DMS79 treated with DMSO at 0.1 percent for 48 hours (cell line): ENCODE measurements at regions not wholly inside any gene's neighbourhood (a gene's known extent, or its start where the extent isn't known, plus 50 kb on each side); places are given as distances from the start of the nearest gene placed in this dataset.
"Not testable (repeated sequence)": the region's sequence is repeated elsewhere in the genome, so short reads cannot be mapped to it uniquely, and the experiment has no call there.

Source experiments
- DNase-seq: peaks from one replicate; lab custom pipeline; 2025; lab: John Stamatoyannopoulos, UW

GRCh38 chr20:52008874-52009273, 182.7 kb downstream of the ZFP64 start:
- DNase-seq = no peak

DNA sequence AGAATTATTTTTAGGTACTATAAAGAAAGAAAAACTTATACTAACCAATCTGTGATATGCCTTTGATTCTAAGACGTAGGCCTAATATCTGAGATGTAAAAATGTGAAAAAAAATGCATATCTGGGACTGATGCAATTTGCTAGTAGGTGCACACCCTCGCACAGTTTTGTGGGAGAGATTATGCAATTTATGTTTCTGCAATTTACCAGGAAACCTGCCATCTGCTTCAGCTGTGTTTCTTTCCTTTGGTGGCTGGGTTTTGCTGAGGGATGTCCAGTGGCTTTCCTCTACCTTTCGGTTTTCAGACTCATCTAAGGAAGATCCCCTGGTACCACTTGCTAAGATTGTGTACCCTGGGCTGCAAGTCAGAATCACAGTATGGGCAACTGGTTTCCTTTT, 186.9 kb downstream of the ZFP64 start:
- no peak for DNase-seq

DNA sequence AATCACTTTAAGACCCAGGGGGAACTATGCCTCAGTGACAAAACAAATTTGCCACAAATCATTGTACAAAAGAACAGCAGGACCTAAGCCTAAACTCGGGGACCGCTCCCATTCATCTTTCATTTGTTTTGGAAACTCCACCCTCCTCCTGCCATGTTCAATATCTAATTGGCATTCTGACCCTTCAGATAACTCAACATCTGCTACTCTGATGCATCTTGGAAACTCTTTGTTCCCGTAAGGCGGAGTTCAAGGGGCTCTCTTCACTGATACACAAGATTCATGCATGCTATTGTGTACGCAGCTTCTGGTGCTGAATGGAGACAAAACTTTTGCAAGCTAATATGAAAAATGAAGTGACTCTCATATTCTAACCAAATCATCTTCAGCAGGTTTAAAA, 187.6 kb downstream of the ZFP64 start:
- no peak for DNase-seq

DNA sequence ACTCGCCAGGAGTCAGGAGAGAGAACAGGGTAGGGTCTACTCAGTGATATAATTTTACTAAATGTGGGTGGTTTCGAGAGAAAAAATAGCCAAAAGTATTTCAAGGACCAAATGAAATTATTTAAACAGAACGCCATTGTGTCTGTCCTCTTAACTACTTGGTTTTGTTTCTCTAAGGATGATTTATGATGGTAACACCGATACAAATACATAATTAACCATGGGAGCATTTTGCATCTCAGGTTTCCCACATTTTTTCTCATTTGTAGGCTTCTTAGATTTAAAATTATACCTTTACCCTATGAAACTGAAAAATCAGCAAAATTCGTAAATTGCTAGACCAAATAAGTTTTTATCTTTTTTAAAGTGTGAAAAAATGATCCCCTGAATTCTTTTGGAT, 188.2 kb downstream of the ZFP64 start:
- no peak for DNase-seq

DNA sequence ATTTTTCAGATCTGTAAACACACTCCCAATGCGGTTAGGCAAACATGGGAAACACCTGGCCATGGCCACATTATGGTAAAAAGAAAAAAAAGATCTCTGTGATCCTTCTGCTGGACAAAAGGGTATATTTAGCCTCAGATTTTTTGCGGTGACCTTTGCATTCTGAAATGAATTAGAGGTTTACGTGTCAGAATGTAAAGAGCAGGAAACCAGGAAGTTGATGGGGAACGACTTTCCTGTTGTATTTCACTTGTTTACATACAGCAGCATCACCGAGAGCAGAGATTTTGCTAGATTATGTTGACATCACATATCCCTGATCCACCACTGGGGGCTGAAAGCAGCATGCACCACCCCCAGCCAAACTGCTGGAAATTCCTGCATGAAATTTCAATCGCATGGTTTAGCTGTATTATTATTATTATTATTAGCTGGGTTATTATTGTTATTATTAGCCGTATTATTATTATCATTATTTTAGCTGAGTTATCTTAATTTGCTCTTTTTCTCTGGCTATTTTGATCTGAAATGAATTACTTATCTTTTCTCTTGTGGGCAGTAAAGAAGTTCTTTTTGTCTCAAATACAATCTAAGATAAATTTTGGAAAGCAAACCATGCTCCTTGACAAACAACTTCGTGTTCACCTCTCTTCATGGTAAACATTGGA, 189.4 kb downstream of the ZFP64 start:
- no peak for DNase-seq

DNA sequence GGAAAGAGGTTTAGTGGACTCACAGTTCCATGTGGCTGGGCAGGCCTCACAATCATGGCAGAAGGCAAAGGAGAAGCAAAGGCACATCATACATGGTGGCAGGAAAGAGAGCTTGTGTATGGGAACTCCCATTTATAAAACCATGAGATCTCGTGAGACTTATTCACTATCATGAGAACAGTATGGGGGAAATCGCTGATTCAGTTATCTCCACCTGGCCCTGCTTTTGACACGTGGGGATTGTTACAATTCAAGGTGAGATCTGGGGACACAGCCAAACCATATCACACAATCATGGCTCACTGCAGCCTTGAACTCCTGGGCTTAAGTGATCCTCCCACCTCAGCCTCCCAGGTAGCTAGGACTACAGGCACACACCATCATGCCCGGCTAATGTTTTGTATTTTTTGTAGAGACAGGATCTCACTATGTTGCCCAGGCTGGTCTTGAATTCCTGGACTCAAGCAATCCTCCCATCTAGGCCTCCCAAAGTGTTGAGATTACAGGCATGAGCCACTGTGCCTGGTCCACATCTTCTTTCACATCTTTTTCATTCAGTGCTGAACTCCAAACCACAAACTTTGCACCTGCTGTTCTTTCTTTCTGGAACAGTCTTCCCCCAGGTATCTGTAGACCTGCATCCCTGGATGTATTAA, 194.2 kb downstream of the ZFP64 start:
- not testable (repeated sequence) for DNase-seq

- no peak for DNase-seq
These were observed 193.2 kb upstream of the SALL4 start for GRCh38 chr20:51995551-51995951.

GRCh38 chr20:51994751-51995417, 192.6 kb upstream of the SALL4 start:
- DNase-seq = no peak

GRCh38 chr20:51987812-51988211, 185.5 kb upstream of the SALL4 start:
- DNase-seq = no peak

GRCh38 chr20:51985013-51985415, 182.7 kb upstream of the SALL4 start:
- DNase-seq = no peak

DNA sequence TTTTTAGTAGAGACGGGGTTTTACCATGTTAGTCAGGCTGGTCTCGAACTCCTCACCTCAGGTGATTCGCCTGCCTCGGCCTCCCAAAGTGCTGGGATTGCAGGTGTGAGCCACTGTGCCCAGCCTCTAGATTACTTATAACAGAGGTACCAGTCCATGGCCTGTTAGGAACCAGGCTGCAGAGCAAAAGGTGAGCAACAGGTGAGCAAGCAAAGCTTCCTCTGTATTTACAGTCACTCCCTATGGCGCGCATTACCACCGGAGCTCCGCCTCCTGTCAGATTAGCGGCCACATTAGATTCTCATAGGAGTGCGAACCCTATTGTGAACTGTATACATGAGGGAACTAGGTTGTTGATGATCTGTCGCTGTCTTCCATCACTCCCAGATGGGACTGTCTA, 178.0 kb upstream of the SALL4 start:
- DNase-seq = no peak

DNA sequence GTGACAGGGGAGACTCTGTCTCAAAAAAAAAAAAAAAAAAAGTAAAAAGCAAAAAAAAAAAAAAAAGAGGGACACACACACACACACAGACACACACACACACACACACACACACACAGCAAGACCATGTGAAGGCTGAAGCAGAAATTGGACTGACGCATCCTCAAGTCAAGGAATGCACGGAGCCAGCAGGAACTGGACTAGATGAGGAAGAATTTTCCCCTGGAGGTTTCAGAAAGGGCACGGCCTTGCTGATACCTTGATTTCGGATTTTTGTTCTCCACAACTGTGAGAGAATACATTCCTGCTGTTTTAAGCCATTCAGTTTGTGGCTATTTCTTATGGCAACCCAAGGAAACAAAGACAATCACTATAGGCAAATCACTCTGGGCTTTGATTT, 176.9 kb upstream of the SALL4 start:
- no peak for DNase-seq

DNA sequence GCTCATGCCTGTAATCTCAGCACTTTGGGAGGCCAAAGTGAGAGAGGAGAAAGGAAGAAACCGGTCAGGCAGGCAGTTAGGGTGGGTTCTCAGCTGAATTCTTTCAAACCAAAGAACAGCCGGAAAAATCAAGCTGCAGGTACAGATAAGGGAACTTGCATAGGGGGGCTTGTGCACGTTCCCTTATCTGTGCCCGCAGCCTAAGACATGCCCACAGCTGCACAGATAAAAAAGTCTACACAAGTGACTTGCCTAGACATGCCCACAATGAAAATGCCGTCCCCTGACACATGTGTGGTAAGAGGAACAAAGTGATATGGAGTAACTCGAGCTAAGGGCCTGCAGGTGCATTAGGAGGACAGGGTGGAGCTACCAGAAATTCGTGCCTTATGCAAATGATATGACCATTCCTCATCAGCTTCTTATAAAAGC, 175.8 kb upstream of the SALL4 start:
- no peak for DNase-seq

DNA sequence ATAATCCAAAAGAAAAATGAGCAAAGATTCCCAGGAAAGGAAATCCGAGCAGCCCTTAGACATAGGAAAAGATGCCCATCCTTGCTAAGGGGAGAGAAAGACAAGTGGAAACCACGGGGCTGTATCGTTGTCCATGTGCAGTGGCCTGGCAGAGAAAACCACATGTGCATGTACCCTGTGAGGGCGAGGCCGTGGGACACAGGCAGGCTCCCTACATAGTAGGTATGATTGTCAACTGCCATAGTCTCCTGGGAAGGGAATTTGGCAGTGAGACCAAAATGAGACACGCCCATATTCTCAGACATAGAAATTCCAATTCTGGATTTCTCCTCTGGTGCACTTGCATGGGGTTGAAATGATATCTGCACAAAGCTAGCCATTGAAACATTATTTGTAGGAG, 169.7 kb upstream of the SALL4 start:
- no peak for DNase-seq

DNA sequence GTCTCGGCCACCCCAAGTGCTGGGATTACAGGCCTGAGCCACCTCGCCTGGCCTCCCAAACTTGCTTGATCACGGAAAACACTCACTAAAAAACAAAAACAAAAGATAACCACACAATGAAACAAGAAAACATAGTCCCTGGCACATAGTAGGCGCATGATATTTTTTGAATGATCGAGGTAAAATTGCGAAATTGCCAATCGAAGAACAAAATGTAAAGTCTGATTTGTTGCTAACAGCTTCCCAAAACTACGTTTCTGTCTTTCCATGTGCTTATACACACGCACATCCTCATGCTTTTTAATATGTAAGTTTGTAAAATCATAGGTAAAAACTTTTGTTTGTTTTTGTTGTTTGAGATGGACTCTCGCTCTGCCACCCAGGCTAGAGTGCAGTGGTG, 168.5 kb upstream of the SALL4 start:
- DNase-seq = no peak

- no peak for DNase-seq
These were observed 166.9 kb upstream of the SALL4 start for GRCh38 chr20:51969191-51969590.

GRCh38 chr20:51968151-51968550, 165.8 kb upstream of the SALL4 start:
- no peak for DNase-seq

DNA sequence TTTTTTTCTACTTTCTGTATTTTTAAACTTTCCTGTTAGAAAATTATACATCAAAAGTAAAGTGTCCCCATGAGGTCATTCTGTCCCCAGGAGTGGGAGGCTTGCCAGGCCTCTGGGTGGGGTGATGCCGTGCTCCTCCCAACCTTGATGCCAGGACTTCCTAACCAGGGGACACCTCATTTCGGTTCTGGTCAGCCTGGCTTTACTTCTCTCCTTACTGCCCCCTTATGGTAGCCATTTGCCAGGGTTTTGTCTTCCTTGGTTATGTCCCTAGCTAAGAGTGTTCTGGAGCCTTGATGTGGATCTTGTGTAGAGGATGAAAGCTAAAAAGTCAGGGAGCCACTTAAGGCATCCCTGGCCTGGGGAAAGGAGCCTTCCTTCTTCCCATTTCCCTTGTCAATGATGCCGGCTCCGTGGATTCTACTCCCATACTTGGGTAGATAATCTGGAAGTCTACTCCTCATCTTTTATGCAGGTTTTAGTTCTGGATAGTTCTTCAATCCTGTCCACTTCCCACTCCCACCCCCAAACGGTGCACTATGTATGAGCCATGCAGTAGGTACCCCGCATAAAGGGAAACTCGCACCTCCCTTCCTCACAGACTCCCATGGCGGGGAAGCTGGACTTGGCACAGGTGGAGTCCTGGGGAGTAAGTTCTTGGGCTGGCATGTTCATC, 164.1 kb upstream of the SALL4 start:
- DNase-seq = no peak

DNA sequence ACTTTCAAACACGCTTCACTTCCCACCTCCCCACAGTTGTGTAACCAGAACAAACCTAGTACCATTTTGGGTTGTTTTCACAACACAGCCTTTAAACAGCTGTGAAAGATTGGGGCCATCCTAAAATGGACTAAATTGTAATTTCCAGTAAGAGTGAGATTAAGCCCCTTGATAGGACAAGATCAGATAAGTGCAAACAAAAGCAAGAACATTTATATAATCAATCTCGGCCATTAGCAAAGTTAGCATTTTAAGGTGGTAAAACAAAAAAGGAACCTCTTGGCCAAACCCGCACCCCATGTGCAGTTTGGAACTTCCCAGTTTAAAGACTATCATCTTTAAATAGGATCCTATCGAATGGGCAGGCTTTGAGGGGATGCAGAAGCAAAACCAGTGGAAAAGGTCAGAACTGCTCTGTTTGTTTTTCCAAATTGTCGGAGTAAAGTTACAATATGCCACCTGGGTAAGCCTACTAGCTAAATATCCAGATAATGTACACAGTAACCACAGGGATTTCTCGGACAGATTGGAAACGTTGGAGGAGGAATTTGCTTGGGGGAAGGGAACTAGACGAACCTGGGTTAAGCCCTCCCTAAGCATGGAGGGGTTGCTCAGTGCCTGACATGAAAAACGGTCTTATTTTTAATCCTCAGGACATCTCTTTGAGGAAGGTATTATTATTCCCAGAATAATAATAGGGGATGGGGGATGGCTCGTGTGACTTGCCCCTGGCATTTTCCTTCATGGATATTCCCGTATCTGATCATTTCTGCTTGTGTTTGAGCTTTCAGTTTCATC, 159.8 kb upstream of the SALL4 start:
- no peak for DNase-seq

DNA sequence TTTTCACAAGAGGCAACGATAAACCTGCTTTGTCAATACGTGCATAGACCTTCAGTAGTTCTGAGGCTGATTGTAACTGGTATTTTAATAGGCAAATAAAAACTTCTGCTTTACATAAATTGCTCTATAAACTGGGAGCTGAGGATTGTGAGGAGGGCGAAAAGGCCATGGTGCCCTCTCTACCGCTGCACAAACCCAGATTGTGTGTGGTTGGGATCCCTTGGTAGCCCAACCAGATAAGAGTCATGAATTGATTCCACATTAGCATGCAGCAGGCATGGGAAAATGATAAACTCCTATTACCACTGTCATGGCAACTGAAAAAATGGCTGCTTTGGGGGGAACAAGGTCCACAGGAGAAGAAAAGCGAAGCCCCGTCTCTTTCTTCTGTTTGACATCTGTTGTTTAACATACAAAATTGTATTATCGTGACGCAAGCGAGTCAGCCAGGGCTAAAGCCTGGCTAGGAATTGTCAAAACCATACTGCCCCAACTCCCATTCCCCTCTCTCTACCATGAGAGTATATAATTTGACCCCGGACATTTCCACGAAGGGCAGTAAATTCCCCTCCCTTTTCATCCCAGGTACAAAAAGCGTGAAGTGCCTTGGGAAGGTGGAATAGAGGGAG, 157.8 kb upstream of the SALL4 start:
- no peak for DNase-seq

- no peak for DNase-seq
These were observed 156.8 kb upstream of the SALL4 start for GRCh38 chr20:51959066-51959542.
